GM18505 (cell line): ENCODE measurements at regions not wholly inside any gene's neighbourhood (a gene's known extent, or its start where the extent isn't known, plus 50 kb on each side); places are given as distances from the start of the nearest gene placed in this dataset.

ENCODE experiments used
- ATAC-seq: cut with Tn5 transposase; IDR thresholded peaks from one replicate; pipeline ENCODE4 v1.9.1; 2021; ENCODE audit not compliant: unreplicated experiment
- POLR2A ChIP-seq: IDR thresholded peaks from 4 replicates; pipeline ENCODE4 v1.6.1; 2011; ENCODE audit warnings: borderline replicate concordance; ENCODE audit not compliant: insufficient read depth, insufficient read length; ENCODE audit errors: extremely low read depth

DNA sequence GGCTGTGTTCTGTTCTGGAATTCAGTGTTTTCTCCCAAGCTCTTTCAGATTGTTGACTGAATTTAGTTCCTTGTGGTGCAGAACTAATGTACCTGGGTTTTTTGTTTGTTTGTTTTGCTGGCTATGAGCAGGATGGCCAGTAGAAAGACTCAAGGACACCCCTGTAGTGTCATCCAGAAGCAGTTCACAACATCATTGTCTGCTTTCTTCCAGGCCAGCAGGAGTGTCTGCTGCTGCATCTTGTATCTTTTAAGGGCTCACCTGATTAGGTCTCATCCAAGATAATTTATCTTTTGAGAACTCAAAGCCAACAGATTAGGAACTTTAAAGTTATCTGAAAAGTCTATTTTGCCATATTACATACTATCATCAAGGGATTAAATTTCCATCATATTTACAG lies 318.5 kb upstream of the MC4R start:
- no peak for TF ChIP-seq POLR2A
- ATAC-seq: no peak

- no peak for TF ChIP-seq POLR2A
- no peak for ATAC-seq
Measured at GRCh38 chr18:60693426-60693825, 320.9 kb upstream of the MC4R start.

GRCh38 chr18:60698901-60699300 lies 326.3 kb upstream of the MC4R start:
- no peak for TF ChIP-seq POLR2A
- no peak for ATAC-seq

DNA sequence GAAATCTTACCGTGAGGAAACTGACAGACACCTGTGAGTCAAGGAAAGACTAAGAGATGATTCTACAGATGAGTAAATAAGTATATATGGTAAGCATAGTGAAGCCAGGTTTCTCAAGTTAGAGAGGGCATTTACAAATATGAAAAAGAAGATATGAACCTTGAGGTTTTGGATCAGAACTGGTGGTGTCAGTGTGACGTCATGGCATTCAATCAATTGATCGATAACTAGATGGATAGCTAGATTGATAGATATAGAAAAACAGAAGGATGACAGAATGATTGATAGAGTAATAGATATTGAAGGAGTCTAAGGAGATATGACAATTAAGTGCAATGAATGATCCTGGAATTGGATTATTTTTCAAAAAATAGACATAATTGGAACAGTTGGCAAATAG lies 350.2 kb upstream of the MC4R start:
- ATAC-seq: no peak
- no peak for TF ChIP-seq POLR2A

- no peak for ATAC-seq
- TF ChIP-seq POLR2A: no peak
Measured at GRCh38 chr18:60732143-60732542, 359.6 kb upstream of the MC4R start.

DNA sequence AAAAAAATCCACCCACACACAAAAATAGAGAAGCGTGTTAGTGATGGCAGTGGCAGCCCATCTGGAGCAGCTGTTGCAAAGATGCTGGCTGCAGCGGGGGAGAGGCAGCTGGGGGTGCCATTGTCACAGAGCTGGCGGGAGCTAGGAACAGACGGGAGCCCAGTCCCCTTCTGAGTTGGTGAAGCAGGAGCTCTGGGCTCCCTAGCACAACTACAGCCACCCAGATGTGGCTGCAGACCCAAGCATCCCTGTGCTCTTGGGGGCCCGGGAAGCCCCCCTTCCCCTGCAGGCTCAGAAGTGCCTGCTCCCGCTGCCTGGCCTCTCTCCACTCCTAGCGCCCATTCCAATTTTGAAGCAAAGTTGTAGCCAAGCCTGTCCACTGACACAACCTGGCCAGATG lies 366.6 kb upstream of the MC4R start:
- no peak for ATAC-seq
- TF ChIP-seq POLR2A: no peak

- ATAC-seq: no peak
Measured at GRCh38 chr18:60740313-60740712, 367.7 kb upstream of the MC4R start.

DNA sequence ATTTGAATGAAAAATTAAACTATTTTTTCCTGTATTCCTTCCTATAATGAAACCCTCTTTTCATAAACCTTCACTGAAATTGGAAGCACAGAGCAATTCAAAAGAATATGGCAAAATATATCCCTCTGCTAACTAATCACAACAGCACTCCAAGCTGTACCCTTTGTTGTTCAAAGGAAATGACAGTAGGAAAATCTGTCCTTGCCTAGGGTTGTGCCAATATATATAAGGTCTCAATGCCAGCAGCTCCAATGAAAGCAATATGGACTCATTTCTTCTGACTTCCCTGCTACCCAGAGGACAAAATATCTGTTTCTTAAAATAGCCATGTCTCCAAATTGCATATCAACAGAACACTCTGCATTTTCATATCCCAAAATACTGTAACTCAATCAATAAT lies 373.9 kb upstream of the MC4R start:
- no peak for TF ChIP-seq POLR2A
- ATAC-seq: no peak

More at GRCh38 chr18:60740313-60740712, 367.7 kb upstream of the MC4R start:
- TF ChIP-seq POLR2A: no peak

GRCh38 chr18:60746919-60747318 lies 374.3 kb upstream of the MC4R start:
- ATAC-seq: no peak
- no peak for TF ChIP-seq POLR2A

DNA sequence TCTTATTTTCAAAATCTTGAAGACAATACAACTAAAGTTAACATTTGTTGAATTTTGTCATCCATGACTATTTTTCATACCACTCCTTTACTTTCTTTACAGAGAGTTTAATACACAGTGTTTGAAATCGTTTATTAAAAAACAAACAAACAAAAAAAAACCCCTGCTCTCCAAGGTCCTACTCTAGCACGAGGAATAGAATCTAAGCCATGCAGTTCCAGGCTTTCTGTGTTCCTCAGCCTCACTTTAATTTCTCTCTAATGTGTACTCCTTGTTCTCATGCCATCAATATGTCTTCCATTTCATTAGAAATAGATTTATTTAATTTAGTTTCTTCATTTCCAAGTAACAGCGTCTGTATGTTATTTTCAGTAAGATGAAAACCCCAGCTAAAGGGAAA lies 381.2 kb upstream of the MC4R start:
- TF ChIP-seq POLR2A: no peak
- no peak for ATAC-seq

DNA sequence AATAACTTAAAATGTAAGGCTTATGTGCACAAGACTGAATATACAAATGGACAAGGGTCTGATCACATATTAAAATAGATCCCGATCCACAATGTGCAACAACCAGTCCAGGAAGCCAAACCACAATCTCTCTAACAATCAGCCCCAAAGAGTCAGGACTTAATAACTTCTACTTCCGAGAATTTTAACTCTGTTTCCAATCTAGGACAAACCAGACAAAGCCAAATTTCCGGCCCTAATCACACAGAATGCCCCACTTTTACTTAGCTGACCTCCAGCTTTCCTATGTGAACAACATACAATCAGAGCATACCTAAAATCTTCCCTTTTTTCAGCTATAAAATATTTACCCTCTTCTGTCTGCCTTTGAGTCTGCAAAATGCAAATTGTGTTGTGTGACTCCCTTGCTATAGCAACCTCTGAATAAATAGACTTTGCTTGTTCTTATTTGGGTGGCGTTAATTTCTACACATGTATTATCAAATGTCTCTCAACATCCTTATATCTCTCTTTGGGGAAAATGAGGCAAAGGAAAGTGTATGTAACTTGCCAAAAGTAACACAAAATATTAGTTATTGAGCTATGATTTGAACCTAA lies 381.9 kb upstream of the MC4R start:
- no peak for ATAC-seq
- TF ChIP-seq POLR2A: no peak

DNA sequence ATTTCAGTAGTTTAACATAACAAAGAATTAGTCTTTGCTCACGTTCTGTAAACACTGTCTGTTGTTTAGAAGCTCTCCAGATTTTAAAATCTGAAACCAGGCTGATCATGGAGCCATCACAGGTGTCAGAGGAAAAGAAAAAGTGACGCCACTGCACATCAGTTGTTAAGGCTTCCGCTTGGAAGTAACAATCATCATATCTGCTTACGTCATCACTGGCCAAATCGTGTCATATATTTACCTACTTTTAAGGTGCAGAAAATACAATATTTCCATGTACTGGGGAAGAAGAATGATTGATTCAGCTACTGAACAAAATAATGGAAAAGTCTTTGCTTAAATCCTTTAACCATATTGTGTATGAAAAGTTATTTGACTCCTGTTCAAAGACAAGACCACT lies 382.6 kb upstream of the MC4R start:
- ATAC-seq: no peak
- no peak for TF ChIP-seq POLR2A

DNA sequence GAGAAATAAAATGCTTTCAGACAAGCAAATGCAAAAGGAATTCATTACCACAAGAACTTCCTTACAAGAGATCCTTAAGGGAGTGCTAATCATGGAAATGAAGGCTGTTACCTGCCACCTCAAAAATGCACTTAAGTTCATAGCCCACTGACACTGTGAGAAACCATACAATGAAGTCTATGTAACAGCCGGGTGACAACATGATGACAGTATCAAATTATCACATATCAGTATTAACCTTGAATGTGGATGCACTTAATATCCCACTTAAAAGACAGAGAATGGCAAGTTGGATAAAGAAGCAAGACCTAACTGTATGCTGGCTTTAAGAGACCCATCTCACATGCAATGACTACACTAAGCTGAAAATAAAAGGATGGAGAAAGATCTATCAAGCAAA lies 403.4 kb upstream of the MC4R start:
- ATAC-seq: no peak
- no peak for TF ChIP-seq POLR2A

DNA sequence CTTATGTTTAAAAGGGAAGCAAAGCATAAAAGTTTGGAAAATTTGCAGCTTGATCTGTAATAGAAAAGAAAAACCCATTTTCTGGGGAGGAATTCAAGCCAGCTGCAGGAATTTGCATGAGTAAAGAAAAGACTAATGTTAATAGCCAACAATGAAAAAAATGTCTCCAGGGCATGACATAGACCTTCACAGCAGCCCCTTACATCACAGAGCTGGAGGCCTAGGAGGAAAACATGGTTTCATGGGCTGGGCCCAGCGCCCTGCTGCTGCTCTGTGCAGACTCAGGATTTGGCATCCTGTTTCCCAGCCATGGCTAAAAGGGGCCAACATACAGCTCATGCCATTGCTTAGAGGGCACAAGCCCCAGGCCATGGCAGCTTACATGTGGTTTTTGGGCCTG lies 411.6 kb upstream of the MC4R start:
- no peak for TF ChIP-seq POLR2A
- no peak for ATAC-seq

DNA sequence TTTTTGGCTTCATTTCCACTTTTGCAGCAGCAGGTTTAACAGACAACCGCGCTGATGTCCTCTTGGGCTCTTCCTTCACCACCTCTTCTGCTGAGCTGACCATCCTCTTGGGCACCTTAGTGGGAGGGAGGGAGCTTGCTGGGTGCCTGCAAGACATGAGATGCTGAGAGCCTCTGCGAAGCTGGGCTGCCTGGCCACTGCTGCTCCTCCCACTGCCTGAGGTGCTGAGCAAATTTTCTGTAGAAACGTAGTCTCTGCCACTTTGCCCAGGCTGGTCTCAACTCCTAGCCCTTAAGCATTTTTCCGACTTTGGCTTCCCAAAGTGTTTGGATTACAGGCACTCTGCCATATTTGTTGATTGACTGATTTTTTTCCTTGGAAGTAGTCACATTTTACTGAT lies 422.2 kb upstream of the MC4R start:
- no peak for TF ChIP-seq POLR2A
- no peak for ATAC-seq
